GM12878 (cell line): ENCODE measurements at regions not wholly inside any gene's neighbourhood (a gene's known extent, or its start where the extent isn't known, plus 50 kb on each side); places are given as distances from the start of the nearest gene placed in this dataset.

Source experiments
- ATAC-seq: fragments of 200-7000 bp; cut with Tn5 transposase; 3 replicates; pipeline ENCODE4 v1.9.1; 2020; ENCODE audit warnings: mild to moderate bottlenecking, moderate library complexity
- BruUV-seq: library from RNA; stranded (reverse); fragments of 400-500 nt; replicated peaks from 2 replicates; lab custom pipeline; 2021; lab: Mats Ljungman, UMichigan
- CTCF ChIA-PET: fragments of 300-600 bp; sonication (Branson Sonifier 250); formaldehyde crosslinking; extraction: SDS; loops from one replicate; lab custom pipeline; 2021; ENCODE audit warnings: inconsistent platforms; lab: Yijun Ruan, JAX
- POLR2A ChIA-PET: fragments of 350-600 bp; formaldehyde crosslinking; extraction: SDS; loops from one replicate; lab custom pipeline; 2021; ENCODE audit warnings: inconsistent platforms; lab: Charles Lee
- RAD21 ChIA-PET: fragments of 300-600 bp; sonication (Branson Sonifier 250); formaldehyde crosslinking; loops from one replicate; lab custom pipeline; 2023; ENCODE audit warnings: antibody characterized with exemption; ENCODE audit not compliant: unreplicated experiment; lab: Charles Lee
- SMC1A ChIA-PET: fragments of 300-600 bp; sonication (Branson Sonifier 250); formaldehyde crosslinking; loops from one replicate; lab custom pipeline; 2023; ENCODE audit not compliant: unreplicated experiment, uncharacterized antibody; lab: Charles Lee
- DNase-seq: peaks from one replicate; pipeline ENCODE4 v3.0.0-alpha.2; 2011; ENCODE audit warnings: low read depth, low spot score
- FAIRE-seq: peaks from 3 replicates; lab custom pipeline; 2011; peaks lifted over from hg19 to GRCh38; lab: Jason Lieb, UNC
- H2AFZ ChIP-seq: 2 replicates; pipeline ENCODE4 v1.6.0; 2011; ENCODE audit warnings: low read depth, low read length, control low read depth; ENCODE audit not compliant: control insufficient read depth
- H3K27ac ChIP-seq: 2 replicates; pipeline ENCODE4 v1.5.1; 2011; ENCODE audit warnings: control low read depth; ENCODE audit not compliant: control insufficient read depth, insufficient read depth
- H3K27me3 ChIP-seq, 2 experiments: replicated peaks in 1 of 2; 2 replicates each; pipeline versions ENCODE4 v1.6.0 to v1.6.1; 2011; ENCODE audit warnings: low read length in 1 of 2; ENCODE audit not compliant: control insufficient read depth in 2 of 2, insufficient read depth in 2 of 2
- H3K36me3 ChIP-seq, 2 experiments: 2 replicates each; pipeline ENCODE4 v1.5.1; 2011; ENCODE audit warnings: low read length in 1 of 2; ENCODE audit not compliant: control insufficient read depth in 2 of 2, insufficient read depth in 2 of 2
- H3K4me1 ChIP-seq: 2 replicates; pipeline ENCODE4 v1.6.1; 2011; ENCODE audit warnings: mild to moderate bottlenecking, low read length, moderate library complexity, mixed read lengths; ENCODE audit not compliant: control insufficient read depth, insufficient read depth
- H3K4me2 ChIP-seq: 2 replicates; pipeline ENCODE4 v1.6.0; 2011; ENCODE audit warnings: control low read depth; ENCODE audit not compliant: control insufficient read depth, insufficient read depth
- H3K4me3 ChIP-seq: fragments of 200-600 bp; sonication (generic); 2 replicates; pipeline ENCODE4 v1.5.1; 2016
- H3K79me2 ChIP-seq: 2 replicates; pipeline ENCODE4 v1.6.0; 2011; ENCODE audit warnings: low read length; ENCODE audit not compliant: control insufficient read depth, insufficient read depth
- H3K9ac ChIP-seq: 2 replicates; pipeline ENCODE4 v1.8.0; 2011; ENCODE audit warnings: low read length, control low read depth, mixed read lengths; ENCODE audit not compliant: control insufficient read depth, insufficient read depth
- H3K9me3 ChIP-seq: replicated peaks from 3 replicates; pipeline ENCODE4 v1.5.1; 2011; ENCODE audit warnings: mild to moderate bottlenecking, low read length; ENCODE audit not compliant: control insufficient read depth, insufficient read depth
- H4K20me1 ChIP-seq: 2 replicates; pipeline ENCODE4 v1.6.0; 2011; ENCODE audit not compliant: control insufficient read depth, insufficient read depth
- ATF7 ChIP-seq: fragments of 450-650 bp; IDR thresholded peaks from 2 replicates; pipeline ENCODE4 v1.6.1; 2016; ENCODE audit warnings: low read depth, mild to moderate bottlenecking
- CBFB ChIP-seq: IDR thresholded peaks from 2 replicates; pipeline ENCODE4 v1.6.1; 2016; ENCODE audit warnings: antibody characterized with exemption, low read depth
- CHD4 ChIP-seq: fragments of 200-600 bp; sonication (generic); IDR thresholded peaks from 2 replicates; pipeline ENCODE4 v1.6.1; 2016; ENCODE audit warnings: mild to moderate bottlenecking
- CUX1 ChIP-seq: IDR thresholded peaks from 2 replicates; pipeline ENCODE4 v1.6.1; 2012; ENCODE audit warnings: improper control_type of control experiment, low read depth, low read length; ENCODE audit not compliant: insufficient replicate concordance
- E2F4 ChIP-seq: IDR thresholded peaks from 2 replicates; pipeline ENCODE4 v1.6.1; 2012; ENCODE audit warnings: low read depth, low read length, improper control_type of control experiment
- EZH2 ChIP-seq: IDR thresholded peaks from 2 replicates; pipeline ENCODE4 v1.6.1; 2012; ENCODE audit warnings: low read depth, mild to moderate bottlenecking, control low read depth, inconsistent platforms, low read length, borderline replicate concordance; ENCODE audit not compliant: control insufficient read depth
- HDAC2 ChIP-seq: fragments of 200-600 bp; sonication (generic); IDR thresholded peaks from 2 replicates; pipeline ENCODE4 v1.6.1; 2017
- KDM1A ChIP-seq: fragments of 200-600 bp; sonication (generic); IDR thresholded peaks from 2 replicates; pipeline ENCODE4 v1.6.1; 2016; ENCODE audit warnings: borderline replicate concordance
- POLR2A ChIP-seq: IDR thresholded peaks from 2 replicates; pipeline ENCODE4 v1.6.1; 2011; ENCODE audit warnings: low read depth, mild to moderate bottlenecking, low read length
- RELA ChIP-seq: fragments of 450-650 bp; IDR thresholded peaks from 2 replicates; pipeline ENCODE4 v1.8.0; 2014; ENCODE audit warnings: borderline replicate concordance; ENCODE audit not compliant: partially characterized antibody
- USF1 ChIP-seq: IDR thresholded peaks from 2 replicates; pipeline ENCODE4 v1.6.1; 2011; ENCODE audit warnings: borderline replicate concordance, low read depth, mild to moderate bottlenecking, moderate library complexity, mixed read lengths, low read length; ENCODE audit not compliant: insufficient read depth; ENCODE audit errors: extremely low read length
- ZNF384 ChIP-seq: IDR thresholded peaks from 2 replicates; pipeline ENCODE4 v1.6.1; 2012; ENCODE audit warnings: low read depth, mild to moderate bottlenecking, low read length, improper control_type of control experiment, borderline replicate concordance
- WGBS: methylation state at CpG from one replicate; pipeline ENCODE4 v1.1.6; 2016; ENCODE audit warnings: low lambda C conversion rate; ENCODE audit not compliant: insufficient replicate concordance, insufficient coverage; ENCODE audit errors: missing lambda C conversion rate; 5-methylcytosine and 5-hydroxymethylcytosine counted together
- in situ Hi-C: fragments of 300-500 bp; cut with MboI; formaldehyde crosslinking; loops from 9 replicates; pipeline ENCODE4 v1.14.3; 2018; ENCODE audit warnings: mixed read lengths
- intact Hi-C: fragments of 100-400 bp; cut with micrococcal nuclease; formaldehyde crosslinking; loops from one replicate; pipeline ENCODE4 v1.14.2; 2022; ENCODE audit not compliant: unreplicated experiment

GRCh38 chr18:53771664-53772063 lies 452.8 kb downstream of the MBD2 start:
- no peak overlapping the region for H3K4me3 ChIP-seq
- no peak for FAIRE-seq
- no TSS peak for BruUV-seq

GRCh38 chr18:53765211-53765610 lies 459.3 kb downstream of the MBD2 start:
- in situ Hi-C loops: no loop called here
- no peaks in the 10 kb centered on the region for H3K9me3 ChIP-seq
- H3K4me2 ChIP-seq: no peak overlapping the region
- H3K4me3 ChIP-seq: no peak overlapping the region
- H3K27ac ChIP-seq: no peak overlapping the region
- H3K36me3 ChIP-seq: no peaks in the 10 kb centered on the region
- DNase-seq (no peak), ATAC-seq (no peak), FAIRE-seq (no peak)
- no peak overlapping the region for H2AFZ ChIP-seq
- H3K9ac ChIP-seq: no peak overlapping the region
- no peaks in the 10 kb centered on the region for H3K27me3 ChIP-seq
- RAD21 ChIA-PET: no interaction called here
- POLR2A ChIA-PET: no interaction called here
- intact Hi-C loops: no loop called here
- 33% methylated on average over 3 of the region's 3 CpGs for WGBS
- SMC1A ChIA-PET: no interaction called here
- BruUV-seq: no TSS peak
- no peaks in the 10 kb centered on the region for H4K20me1 ChIP-seq
- no peaks in the 10 kb centered on the region for H3K4me1 ChIP-seq
- CTCF ChIA-PET: no interaction called here
- H3K79me2 ChIP-seq: no peaks in the 10 kb centered on the region
- TF ChIP-seq HDAC2 (no peak), EZH2 (no peak), KDM1A (no peak), POLR2A (no peak), USF1 (no peak), RELA (no peak), E2F4 (no peak), ZNF384 (no peak), CHD4 (no peak), CUX1 (no peak), CBFB (no peak)

More at GRCh38 chr18:53771664-53772063, 452.8 kb downstream of the MBD2 start:
- no peak overlapping the region for H3K27ac ChIP-seq
- ChIA-PET RAD21 (no interaction called here), CTCF (no interaction called here), POLR2A (interaction anchor here (0.5 kb wide), 1 partner anchor 376 kb away, joined by 5 read pairs; no protein-coding TSS in a partner anchor), SMC1A (no interaction called here)
- no peak for ATAC-seq
- TF ChIP-seq ATF7 (no peak), RELA (no peak)
- H3K36me3 ChIP-seq: no peaks in the 10 kb centered on the region
- no peak overlapping the region for H3K4me2 ChIP-seq
- in situ Hi-C loops (no loop called here), intact Hi-C loops (no loop called here)
- DNase-seq: no peak
- H3K9ac ChIP-seq: no peak overlapping the region
- no peaks in the 10 kb centered on the region for H4K20me1 ChIP-seq
- no peaks in the 10 kb centered on the region for H3K79me2 ChIP-seq
- H3K27me3 ChIP-seq: no peaks in the 10 kb centered on the region
- no peak overlapping the region for H2AFZ ChIP-seq
- no peaks in the 10 kb centered on the region for H3K9me3 ChIP-seq
- no peaks in the 10 kb centered on the region for H3K4me1 ChIP-seq
